ENCODE measurements at regions not wholly inside any gene's neighbourhood (a gene's known extent, or its start where the extent isn't known, plus 50 kb on each side); places are given as distances from the start of the nearest gene placed in this dataset.

DNA sequence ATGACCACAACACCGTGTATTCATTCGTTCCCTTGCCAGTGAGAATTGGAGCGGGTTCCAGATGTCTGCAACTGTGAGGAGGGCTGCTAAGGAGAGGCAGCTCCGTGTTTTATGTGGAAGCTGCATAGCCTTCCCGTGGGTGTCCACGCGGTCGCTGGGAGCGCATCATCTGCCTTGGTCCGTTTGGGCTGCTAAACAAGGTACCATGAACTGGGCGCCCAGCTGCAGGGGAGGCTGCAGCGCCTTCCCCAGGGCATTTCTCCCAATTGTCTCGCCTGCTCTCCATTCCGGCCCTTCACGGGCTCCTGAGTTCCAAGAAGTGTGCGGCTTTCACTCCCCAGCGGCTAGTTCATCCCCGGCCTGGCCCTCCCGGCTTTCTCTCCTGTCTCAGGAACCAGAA is 1446.4 kb downstream of the TBC1D22A start:
- TF ChIP-seq, protein P1, sequence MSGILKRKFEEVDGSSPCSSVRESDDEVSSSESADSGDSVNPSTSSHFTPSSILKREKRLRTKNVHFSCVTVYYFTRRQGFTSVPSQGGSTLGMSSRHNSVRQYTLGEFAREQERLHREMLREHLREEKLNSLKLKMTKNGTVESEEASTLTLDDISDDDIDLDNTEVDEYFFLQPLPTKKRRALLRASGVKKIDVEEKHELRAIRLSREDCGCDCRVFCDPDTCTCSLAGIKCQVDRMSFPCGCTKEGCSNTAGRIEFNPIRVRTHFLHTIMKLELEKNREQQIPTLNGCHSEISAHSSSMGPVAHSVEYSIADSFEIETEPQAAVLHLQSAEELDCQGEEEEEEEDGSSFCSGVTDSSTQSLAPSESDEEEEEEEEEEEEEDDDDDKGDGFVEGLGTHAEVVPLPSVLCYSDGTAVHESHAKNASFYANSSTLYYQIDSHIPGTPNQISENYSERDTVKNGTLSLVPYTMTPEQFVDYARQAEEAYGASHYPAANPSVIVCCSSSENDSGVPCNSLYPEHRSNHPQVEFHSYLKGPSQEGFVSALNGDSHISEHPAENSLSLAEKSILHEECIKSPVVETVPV (CRISPR knock-in tag; IDR thresholded peaks at IDR 0.05) = no peak
- TF ChIP-seq CSDC2 (CRISPR knock-in tag; IDR thresholded peaks at IDR 0.05) = no peak
- ATAC-seq = no peak

DNA sequence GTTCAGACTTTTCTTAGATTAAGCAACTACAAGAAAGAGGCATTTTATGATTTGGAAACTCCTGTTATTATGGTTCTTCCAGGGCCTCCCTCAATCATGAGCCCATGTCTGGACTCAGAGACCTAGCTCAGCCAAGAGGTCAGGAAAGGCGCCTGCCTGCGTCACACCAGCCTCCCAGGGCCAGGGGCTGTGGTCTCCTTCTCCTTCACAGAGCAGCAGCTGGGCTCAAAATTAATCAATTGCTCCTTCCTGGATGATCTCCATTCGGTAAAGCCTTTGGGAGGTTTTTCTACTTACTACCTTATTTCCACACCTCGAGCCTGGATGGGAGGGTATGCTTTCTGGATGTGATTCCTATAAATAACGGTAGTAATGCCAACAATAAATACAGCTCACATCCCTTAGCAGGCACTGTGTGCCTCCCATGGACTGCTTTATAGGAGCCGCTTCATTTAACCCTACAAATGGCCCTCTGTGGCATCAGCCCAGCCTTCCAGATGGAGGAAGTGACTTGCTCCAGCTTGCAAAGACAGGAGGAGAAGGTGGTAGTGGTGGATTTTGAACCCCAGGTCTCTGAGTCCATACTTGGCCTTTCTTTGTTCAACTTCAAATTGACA is 1445.6 kb downstream of the TBC1D22A start:
- ATAC-seq = no peak
- TF ChIP-seq GLIS3 (CRISPR knock-in tag; IDR thresholded peaks at IDR 0.05) (no peak), ZNF565 (CRISPR knock-in tag; conservative IDR thresholded peaks at IDR 0.05; ENCODE audit: low read depth) (no peak), ZC3H10 (CRISPR knock-in tag; IDR thresholded peaks at IDR 0.05) (no peak), TCF4 (CRISPR knock-in tag; IDR thresholded peaks at IDR 0.05; ENCODE audit: borderline replicate concordance) (no peak), OSR1 (CRISPR knock-in tag; IDR thresholded peaks at IDR 0.05) (no peak), CSDC2 (CRISPR knock-in tag; IDR thresholded peaks at IDR 0.05) (no peak), ZNF8 (CRISPR knock-in tag; IDR thresholded peaks at IDR 0.05) (no peak), TOX (CRISPR knock-in tag; IDR thresholded peaks at IDR 0.05; ENCODE audit: borderline replicate concordance) (no peak), RARB (CRISPR knock-in tag; IDR thresholded peaks at IDR 0.05) (no peak), ARNTL (CRISPR knock-in tag; IDR thresholded peaks at IDR 0.05; ENCODE audit: borderline replicate concordance, low read depth) (no peak), ISL1 (CRISPR knock-in tag; IDR thresholded peaks at IDR 0.05) (no peak), ZNF70 (CRISPR knock-in tag; IDR thresholded peaks at IDR 0.05) (no peak), SNAI2 (CRISPR knock-in tag; IDR thresholded peaks at IDR 0.05) (no peak), ESRRG (CRISPR knock-in tag; IDR thresholded peaks at IDR 0.05) (no peak), ZFP3 (CRISPR knock-in tag; IDR thresholded peaks at IDR 0.05) (no peak)
- TF ChIP-seq, protein P1 (CRISPR knock-in tag; IDR thresholded peaks at IDR 0.05) = no peak
- TF ChIP-seq, protein P2, sequence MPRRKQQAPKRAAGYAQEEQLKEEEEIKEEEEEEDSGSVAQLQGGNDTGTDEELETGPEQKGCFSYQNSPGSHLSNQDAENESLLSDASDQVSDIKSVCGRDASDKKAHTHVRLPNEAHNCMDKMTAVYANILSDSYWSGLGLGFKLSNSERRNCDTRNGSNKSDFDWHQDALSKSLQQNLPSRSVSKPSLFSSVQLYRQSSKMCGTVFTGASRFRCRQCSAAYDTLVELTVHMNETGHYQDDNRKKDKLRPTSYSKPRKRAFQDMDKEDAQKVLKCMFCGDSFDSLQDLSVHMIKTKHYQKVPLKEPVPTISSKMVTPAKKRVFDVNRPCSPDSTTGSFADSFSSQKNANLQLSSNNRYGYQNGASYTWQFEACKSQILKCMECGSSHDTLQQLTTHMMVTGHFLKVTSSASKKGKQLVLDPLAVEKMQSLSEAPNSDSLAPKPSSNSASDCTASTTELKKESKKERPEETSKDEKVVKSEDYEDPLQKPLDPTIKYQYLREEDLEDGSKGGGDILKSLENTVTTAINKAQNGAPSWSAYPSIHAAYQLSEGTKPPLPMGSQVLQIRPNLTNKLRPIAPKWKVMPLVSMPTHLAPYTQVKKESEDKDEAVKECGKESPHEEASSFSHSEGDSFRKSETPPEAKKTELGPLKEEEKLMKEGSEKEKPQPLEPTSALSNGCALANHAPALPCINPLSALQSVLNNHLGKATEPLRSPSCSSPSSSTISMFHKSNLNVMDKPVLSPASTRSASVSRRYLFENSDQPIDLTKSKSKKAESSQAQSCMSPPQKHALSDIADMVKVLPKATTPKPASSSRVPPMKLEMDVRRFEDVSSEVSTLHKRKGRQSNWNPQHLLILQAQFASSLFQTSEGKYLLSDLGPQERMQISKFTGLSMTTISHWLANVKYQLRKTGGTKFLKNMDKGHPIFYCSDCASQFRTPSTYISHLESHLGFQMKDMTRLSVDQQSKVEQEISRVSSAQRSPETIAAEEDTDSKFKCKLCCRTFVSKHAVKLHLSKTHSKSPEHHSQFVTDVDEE (CRISPR knock-in tag; IDR thresholded peaks at IDR 0.05) = no peak
- TF ChIP-seq, protein P3, sequence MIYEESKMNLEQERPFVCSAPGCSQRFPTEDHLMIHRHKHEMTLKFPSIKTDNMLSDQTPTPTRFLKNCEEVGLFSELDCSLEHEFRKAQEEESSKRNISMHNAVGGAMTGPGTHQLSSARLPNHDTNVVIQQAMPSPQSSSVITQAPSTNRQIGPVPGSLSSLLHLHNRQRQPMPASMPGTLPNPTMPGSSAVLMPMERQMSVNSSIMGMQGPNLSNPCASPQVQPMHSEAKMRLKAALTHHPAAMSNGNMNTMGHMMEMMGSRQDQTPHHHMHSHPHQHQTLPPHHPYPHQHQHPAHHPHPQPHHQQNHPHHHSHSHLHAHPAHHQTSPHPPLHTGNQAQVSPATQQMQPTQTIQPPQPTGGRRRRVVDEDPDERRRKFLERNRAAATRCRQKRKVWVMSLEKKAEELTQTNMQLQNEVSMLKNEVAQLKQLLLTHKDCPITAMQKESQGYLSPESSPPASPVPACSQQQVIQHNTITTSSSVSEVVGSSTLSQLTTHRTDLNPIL (CRISPR knock-in tag; IDR thresholded peaks at IDR 0.05; ENCODE audit: low read depth) = no peak
- TF ChIP-seq, protein P4, sequence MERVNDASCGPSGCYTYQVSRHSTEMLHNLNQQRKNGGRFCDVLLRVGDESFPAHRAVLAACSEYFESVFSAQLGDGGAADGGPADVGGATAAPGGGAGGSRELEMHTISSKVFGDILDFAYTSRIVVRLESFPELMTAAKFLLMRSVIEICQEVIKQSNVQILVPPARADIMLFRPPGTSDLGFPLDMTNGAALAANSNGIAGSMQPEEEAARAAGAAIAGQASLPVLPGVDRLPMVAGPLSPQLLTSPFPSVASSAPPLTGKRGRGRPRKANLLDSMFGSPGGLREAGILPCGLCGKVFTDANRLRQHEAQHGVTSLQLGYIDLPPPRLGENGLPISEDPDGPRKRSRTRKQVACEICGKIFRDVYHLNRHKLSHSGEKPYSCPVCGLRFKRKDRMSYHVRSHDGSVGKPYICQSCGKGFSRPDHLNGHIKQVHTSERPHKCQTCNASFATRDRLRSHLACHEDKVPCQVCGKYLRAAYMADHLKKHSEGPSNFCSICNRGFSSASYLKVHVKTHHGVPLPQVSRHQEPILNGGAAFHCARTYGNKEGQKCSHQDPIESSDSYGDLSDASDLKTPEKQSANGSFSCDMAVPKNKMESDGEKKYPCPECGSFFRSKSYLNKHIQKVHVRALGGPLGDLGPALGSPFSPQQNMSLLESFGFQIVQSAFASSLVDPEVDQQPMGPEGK (CRISPR knock-in tag; IDR thresholded peaks at IDR 0.05; ENCODE audit: borderline replicate concordance) = no peak

DNA sequence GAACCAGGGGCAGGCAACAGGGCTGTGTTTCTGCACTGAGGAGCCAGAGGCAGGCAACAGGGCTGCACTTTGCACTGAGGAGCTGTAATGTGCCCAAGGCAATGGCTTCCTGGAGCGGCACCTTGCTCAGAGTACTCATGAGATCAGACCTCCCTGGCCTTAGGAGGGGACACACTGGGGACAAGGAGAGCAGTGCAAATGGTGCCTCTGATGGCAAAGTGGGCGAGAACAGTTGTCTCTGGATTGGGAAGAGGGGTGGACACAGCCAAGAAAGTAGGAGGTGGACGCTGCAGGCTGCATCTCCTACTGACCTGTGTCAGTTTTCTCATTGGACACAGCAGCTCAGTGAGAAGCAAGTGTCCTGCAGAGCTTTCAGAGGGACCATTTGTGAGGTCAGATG is 1443.3 kb downstream of the TBC1D22A start:
- no peak for ATAC-seq
- TF ChIP-seq SNAI2 (CRISPR knock-in tag; IDR thresholded peaks at IDR 0.05) = no peak
- TF ChIP-seq ZC3H10 (CRISPR knock-in tag; IDR thresholded peaks at IDR 0.05) = no peak
- TF ChIP-seq ZFP3 (CRISPR knock-in tag; IDR thresholded peaks at IDR 0.05) = no peak
- TF ChIP-seq, protein P1 (CRISPR knock-in tag; IDR thresholded peaks at IDR 0.05) = no peak
- no peak for TF ChIP-seq PPARA (CRISPR knock-in tag; IDR thresholded peaks at IDR 0.05; ENCODE audit: borderline replicate concordance)
- TF ChIP-seq OSR1 (CRISPR knock-in tag; IDR thresholded peaks at IDR 0.05) = no peak
- no peak for TF ChIP-seq ZFP30 (CRISPR knock-in tag; IDR thresholded peaks at IDR 0.05)
- TF ChIP-seq ZNF565 (CRISPR knock-in tag; conservative IDR thresholded peaks at IDR 0.05; ENCODE audit: low read depth) = no peak
- TF ChIP-seq, protein P4 (CRISPR knock-in tag; IDR thresholded peaks at IDR 0.05; ENCODE audit: borderline replicate concordance) = no peak
- no peak for TF ChIP-seq ARNTL (CRISPR knock-in tag; IDR thresholded peaks at IDR 0.05; ENCODE audit: borderline replicate concordance, low read depth)
- no peak for TF ChIP-seq RARB (CRISPR knock-in tag; IDR thresholded peaks at IDR 0.05)
- no peak for TF ChIP-seq ISL1 (CRISPR knock-in tag; IDR thresholded peaks at IDR 0.05)

Measured in SK-N-SH treated with all-trans-retinoic acid at 6 μM for 48 hours (cell line).